HG03280 (cell line): ENCODE measurements at regions not wholly inside any gene's neighbourhood (a gene's known extent, or its start where the extent isn't known, plus 50 kb on each side); places are given as distances from the start of the nearest gene placed in this dataset.

Experiments
- ATAC-seq: cut with Tn5 transposase; IDR thresholded peaks from one replicate; pipeline ENCODE4 v1.9.1; 2021; ENCODE audit warnings: mild to moderate bottlenecking, moderate library complexity; ENCODE audit not compliant: unreplicated experiment

DNA sequence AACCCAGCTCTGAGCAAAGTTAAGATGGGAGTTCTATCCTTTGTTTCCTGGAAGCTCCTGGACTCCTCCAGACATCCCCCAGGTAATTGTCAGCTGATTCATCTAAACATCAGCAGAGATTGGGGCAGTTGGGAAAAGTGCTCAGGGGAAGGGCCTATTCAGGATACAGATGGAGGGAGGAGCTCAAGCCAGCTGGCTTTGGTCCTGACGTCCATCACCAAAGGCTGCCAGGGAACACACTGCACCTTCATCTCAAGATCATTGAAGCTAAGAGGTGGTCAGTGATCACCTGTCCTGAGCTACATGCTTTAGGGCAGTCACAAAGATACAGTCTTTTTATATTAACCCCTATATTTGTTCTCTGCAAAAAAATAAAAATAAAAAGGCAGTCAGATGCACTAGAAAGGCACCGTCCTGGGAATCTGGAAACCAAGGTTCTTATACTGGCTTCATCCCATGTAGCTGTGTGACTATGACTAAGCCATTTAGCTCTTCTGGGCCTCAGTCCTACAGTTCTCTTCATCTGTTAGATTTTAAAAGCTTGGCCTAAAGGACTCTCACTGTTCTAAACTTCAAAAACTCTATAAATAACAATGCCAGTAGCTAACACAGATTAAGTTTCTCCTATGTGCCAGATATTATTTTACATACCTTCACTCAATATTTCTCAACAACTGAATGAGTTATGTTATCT, 446.5 kb downstream of the BCL11A start:
- no peak for ATAC-seq

DNA sequence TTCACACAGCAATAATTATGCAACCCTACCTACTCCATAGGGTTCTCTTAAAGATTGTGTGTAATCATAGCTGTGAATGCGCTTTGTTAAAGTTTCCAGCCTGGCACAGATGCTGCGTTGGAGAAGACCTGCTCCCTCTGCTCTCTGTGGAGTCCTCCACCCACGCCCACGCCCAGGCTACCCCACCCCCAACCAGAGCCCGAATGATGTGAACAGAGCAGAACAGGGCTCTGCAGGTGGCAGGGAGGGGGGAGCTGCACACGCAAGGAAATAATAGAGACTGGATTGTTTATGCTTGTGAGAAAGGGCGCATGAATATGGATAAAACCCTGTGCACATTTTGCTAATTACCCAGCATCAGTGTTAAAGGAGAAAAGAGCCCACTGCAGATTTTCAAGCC, 447.5 kb downstream of the BCL11A start:
- ATAC-seq: no peak

DNA sequence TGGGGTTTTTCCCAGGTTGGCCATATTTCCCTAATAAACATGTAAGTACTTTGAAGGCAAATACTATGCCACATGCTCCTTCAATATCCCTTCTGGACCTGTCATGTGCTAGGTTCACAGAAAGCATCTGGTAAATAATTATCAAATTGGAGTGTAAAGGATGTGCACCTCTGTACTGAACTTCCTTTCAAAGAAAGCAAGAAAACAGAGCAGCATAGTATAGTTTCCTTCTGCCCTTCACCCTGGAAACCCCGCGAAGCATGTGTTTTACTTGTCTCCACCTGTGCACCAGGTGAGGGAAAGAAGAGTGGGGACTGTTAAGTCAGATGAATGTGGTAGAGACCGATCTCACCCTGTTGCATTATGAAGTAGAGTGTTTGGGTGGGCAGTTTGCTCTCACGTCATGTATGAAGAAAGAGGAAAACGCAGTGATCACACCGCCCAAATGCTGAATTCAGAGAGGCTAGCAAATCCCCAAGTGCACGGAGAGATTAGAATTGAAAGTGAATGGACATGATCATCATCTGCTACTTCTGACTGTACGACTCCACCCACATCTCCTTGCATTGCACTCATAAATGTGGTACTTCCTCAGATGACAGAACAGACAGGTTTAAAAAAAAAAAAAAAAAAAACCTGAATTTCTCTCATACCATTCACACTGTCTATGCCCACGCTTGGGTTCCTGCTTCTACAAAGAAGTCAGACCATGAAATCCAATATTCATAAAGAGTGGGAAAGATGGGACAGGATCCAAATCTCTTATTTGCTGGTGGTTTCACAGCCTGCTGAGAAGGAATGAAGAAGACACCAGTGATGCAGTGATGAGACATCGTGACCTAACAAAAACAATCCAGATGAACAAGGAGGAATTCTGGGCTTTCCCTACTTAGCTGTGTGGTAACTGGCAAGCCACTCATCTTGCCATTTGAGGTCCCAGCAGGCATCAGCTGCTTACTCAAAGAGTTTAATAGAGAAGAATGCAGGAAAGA, 448.6 kb downstream of the BCL11A start:
- ATAC-seq: no peak

DNA sequence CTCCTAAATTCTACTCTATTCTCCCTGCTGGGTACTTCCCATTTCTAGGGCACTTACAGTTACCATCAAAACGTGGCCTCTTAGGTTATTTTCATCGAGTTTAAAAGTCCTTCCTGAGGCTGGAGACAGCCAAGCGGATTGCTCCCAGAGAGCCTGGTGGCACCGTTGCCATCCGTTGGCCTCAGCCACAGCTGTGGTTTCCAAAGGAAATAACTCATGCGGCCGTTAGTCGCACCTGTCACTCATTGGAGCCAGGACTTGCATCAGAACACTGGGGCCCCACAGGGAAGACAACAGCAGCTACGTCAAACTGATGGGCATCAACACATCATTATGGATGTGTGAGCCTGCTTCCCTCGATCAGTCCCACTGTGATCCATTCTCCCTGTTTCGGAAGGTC, 453.4 kb downstream of the BCL11A start:
- ATAC-seq: no peak

DNA sequence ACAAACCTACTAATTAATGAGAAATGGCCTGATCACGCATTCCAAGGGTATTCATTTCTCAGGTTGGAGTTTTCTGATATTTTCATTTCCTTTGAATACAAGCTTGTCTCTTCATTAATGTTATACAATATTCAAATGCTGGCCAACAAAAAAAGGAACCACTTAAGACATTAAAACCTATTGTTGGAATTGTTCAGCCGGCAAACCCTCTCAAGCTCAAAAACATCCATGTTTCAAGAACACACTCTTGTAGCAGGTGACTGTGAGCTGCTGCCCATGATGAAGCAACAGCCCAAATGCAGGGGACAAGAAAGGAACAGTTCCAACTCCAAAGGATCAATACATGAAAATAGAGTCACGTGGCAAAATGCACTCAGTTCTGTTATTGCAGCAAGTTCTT, 454.5 kb downstream of the BCL11A start:
- ATAC-seq: no peak

DNA sequence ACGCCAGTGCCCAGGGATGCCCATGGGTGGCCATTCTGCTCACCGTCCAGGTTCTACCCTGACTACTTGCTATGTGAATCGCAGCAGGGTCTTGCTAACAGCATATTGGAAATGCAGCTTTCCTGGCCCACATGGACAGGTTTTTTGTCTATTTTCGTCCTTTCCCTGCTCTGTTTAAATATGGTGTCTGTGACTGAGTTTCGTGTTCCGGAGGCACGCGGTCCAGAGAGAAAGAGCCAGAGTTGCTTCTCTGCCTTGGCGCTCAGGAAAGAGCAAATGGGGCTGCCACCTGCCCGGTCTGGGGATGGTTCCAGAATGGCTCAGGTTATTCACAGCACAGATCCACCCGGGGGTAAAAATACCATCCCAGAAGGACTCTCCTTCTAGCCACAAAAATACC, 456.2 kb downstream of the BCL11A start:
- ATAC-seq: no peak

DNA sequence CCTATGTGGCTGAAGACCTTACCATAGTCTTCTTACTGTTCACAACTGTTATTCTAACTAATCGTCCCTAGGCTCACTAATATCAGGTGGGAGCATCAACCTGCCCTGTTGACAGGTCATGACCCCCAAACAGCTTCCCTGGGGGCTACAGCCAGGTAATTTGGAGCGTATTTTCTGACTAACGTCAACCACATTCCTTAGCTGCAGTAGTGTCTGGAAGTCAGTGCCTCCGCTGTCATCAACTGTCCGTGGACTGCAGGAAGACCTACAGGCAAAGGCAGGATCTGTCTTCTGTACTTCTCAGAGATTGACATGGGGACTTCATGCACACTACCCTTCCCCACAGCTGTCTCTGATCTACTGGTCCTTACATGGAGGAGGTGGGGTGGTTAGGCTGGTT, 456.9 kb downstream of the BCL11A start:
- no peak for ATAC-seq

DNA sequence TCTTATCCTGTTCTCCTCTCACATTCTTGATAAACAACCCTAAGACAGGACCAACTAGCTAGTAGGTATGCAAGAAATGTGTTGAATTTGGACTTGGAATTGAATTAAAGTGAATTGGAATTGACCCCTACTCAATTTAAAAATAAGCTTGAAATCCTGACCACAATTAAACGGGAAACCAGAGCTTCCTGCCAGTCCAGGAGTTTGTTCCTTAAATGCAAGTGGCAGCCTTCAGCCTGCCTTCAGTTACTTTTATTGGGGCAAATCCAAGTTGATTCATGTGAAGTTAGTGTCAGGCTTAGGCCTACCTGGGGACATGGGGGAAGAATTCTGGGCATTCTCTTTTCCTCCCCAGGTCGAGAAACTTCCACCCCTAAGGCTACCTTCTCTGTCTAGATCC, 457.6 kb downstream of the BCL11A start:
- no peak for ATAC-seq

DNA sequence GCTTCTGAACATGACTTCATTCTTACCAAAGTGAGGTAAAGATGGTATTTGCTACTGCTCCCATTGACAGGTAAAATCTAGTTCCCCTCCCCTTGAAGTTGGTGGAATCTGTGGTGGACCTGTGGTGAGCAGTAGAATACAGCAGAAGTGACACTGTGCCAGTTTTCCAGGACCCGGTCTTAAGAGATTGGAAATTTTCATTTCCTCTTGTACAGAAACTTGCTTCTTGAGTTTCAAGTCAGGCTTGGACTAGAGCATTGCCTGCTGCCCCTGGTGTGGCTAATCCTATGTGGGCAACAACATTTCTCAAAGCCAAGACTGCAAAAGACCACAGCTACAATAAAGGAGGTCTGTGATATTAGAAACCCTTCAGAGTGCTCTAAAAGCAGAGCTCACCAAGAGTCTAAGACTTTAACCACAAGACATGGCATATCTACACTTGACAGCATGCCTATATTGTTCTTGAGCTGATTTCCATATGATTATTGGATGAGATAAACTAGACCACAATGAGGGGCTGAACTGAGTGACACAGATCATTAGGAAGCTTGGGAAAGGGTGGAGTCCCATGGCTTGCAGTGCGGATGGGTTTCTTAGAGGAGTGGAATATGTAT, 458.1 kb downstream of the BCL11A start:
- ATAC-seq: no peak

DNA sequence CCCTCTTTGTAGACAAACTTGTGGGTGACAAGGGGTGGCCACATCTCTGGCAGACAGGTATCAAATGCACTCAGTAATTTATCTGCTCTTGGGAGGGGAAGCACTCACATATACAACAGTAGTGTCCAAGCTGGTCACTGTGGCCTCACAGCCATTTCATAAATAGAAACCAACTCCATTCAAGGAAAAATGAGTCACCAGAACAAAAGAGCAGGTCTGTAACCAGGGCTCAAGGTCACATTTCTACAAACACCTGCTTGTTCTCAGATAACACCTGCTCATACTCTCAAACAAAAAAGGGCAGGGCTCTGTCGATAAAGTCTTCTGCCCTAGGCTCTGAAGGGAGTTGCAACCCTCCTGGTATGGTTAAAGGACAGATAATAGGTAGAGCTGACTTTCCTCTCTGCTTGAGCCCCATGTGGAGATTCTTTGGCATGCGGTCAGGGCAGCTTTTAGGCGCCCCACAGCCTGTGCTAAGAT, 459.0 kb downstream of the BCL11A start:
- ATAC-seq: no peak

DNA sequence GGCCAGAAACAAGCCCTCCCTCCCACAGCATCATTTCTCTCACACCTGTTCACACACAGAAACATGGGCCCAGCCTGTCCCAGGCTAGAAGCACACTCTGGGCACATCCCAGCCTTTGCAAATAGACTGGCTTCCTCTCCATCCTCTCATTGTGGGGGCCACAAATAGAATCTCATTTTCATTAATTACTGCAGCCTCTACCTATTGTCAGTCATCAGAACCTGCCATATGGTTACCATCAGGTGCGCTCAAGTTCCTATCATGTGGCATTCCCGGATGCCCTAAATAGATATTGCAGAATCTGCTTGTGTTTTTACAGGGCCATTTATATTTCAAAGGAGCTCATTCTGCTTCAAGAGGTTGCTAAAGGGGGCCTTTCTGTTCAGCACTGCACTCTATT, 460.7 kb downstream of the BCL11A start:
- ATAC-seq: no peak

DNA sequence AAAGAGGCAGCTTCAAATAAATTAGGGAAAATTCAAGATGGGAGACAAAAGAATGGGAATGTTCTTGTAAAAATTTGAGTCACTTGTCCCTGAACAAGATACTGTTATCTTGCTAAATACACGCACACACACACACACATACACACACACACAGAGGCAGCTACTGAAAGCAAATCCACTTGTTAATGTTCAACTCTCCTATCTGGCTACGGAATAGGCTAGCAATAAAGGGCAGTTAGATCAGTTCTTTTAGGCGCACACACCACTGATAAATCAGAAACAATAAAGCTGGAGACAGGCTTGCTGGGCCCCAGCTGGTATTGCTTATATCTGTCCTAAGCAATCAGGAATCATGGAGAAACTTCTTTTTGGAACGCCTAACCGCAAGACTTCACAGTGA, 461.6 kb downstream of the BCL11A start:
- no peak for ATAC-seq

DNA sequence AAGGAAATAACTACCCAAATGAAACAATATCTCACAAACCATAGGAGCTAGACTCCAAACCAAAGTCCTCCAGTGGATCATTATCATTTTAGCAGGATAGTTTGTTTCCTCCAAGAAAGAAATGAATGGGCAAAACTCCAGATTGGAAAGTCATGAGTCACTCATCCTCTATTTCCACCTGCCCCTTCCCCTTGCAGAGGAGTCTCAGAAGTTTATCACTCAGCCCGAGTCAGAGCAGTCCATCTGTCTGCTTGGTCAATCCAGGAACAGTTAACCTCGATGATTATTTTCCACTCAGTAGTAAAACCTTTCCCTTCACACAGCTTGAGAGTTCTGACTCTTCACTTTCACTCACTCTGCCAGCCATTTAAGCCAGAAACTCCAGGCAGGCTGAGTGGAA, 462.2 kb downstream of the BCL11A start:
- ATAC-seq: no peak

DNA sequence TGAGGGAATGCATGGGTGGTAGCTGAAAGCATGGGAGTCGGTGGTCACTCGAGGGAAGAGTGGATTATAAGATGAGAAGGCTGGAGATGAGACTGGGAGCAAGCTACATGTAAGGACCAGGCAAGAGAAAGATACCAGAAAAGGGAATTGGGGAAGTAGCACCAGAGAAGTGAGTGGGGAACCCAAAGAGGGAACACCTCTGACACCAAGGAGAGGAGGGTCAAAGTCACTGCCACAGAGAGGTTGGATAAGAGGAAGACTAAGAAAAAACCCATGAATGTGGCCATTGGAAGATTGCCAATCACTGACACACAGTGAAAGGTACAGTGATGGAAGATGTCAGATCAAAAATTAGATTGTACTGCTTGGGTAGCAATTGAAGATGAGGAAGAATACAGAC, 473.9 kb downstream of the BCL11A start:
- ATAC-seq: no peak

DNA sequence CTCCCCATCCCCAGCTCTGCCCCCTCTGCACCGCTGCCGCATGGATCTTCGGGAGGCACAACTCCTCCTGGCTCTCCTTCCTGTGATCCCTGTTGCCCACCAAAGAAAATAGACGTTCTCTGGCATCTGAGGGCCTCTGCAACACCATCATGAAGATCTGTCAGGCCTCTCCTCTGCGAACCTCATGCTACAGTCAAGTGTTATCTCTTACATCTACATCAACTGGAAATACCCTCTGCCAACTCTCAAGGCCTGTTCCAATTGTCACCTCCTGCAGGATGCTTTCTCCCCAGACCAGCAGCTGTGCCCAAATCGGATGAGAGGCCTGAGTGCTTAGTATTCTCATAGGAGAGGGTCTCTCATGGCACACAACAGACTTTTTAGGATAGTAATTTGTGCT, 478.4 kb downstream of the BCL11A start:
- ATAC-seq: no peak

DNA sequence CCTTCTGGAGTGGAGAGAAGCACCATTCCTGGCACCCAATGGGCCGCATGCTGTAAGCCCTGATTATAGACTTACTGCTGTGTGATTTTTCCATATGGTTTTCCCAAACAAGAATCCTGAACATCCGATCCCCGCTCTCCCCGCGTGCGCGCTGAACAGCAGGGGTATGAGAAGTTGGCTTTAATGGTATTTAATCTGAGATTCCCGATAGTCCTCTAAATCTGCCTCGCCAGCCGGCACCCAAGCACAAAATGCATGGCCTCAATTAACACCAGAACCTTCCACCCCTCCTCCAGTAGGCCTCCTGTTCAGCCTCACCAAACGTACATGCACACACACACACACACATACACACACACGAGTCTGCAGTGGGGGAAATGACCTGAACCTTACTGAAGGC, 480.3 kb downstream of the BCL11A start:
- ATAC-seq: no peak

DNA sequence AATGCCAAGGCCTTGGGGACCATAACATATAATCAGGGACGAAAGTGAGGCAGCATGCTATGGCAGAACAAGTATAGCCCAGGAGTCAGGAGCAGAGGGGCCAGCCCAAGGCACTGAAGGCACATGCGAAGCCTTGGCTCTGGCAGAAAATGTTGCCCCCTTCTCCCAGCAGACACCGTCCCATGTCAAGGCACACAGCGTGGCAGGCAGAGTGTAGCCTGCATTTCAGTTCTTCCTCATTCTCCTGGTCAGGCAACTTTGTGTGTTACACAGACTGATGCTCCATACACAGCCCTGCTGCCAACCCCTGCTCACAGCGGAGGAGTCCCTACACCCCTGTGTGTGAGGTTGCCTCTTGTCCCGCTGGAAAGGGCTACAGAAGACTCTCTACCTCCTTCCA, 480.8 kb downstream of the BCL11A start:
- ATAC-seq: no peak

DNA sequence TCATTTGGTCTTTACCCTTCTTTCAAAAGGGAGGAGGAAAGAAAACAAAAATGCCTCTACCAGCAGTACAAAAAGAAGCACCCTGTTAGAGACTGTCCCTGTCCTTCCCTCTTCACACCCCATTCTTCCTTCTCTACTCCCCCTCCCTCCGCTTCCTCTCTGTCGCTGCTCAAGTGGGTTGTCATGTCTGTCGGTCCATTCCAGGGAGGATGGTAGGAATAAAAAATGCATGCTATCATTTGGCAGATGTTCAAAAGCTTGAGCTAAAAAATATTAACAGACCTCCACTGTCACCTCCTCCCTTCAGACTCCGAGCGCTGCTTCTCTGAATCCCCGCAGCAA, 482.0 kb downstream of the BCL11A start:
- ATAC-seq: no peak

DNA sequence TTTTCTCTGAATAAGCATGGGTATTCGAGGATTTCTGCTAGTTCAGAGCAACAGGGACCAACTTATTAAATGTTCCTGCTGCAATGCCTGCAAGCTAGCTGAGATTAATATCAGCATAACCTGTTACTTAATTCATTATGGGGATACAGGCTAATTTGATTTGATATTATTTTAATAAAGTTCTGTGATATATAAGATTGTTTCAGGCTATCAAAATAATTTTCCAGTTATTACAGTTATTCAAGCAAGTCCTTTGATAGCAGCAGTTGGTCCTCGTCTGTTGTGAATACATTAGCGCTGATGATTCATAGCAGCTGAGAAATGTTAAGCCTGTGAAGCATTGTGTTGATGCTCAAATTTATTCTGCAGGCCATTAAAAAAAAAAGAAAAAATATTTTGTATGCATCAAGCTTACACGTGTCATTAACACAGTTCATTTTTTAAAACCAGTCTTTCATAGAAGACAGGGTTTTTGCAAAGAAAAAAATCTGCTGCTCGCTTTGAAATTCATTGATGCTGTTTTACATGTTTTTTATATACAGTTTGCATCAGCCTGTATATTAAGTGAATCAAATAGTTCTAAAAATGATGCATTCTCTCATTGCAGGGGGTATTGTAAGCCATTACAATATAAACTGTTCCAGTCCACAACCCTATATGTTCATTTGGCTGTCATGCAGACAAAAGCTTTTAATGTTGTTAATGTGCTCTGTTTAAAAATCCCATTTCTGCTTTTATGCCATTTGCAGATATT, 482.5 kb downstream of the BCL11A start:
- no peak for ATAC-seq

DNA sequence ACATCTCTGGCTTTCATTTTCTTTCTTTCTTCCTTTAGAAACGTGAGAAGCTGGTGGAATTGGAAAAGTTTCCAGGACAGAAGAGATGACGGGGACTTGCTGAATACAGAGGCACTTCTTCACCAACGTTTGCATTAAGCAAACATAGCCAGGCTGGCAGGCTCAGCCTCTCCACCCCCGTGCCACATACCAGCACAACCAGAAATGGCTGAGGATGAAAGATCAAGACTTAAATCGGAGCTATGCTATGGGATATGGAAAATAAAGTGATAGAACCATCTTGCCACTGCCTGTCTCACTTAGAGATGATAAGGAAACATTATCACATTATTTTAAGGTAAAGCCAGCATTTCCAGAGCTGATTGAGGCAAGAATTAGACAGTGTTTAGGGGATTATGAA, 483.3 kb downstream of the BCL11A start:
- no peak for ATAC-seq

DNA sequence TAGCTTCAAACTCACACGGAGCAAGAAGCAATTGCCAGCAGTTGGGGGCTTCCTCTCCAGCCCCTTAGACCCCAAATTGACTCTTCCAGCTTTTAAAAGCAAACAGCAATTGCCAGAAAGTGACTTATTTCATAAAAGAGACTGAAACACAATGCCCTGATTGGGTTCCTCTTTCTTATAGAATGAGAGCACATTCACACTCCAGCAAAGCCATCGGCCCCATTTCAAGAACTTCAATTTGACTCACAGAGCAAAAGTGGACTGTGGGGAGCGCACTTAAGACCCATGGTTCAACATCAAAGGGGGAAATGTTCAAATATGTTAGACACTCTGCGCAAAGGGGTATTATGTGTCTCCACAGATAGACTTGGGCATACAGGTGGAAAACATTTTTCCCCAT, 484.7 kb downstream of the BCL11A start:
- no peak for ATAC-seq
